Panc1 (cell line): ENCODE measurements at regions not wholly inside any gene's neighbourhood (a gene's known extent, or its start where the extent isn't known, plus 50 kb on each side); places are given as distances from the start of the nearest gene placed in this dataset.

Source experiments
- CTCF ChIP-seq: fragments of 450-650 bp; IDR thresholded peaks from 2 replicates; pipeline ENCODE4 v1.5.1; 2017; ENCODE audit warnings: mild to moderate bottlenecking
- POLR2AphosphoS5 ChIP-seq: IDR thresholded peaks from 2 replicates; pipeline ENCODE4 v1.6.1; 2012; ENCODE audit warnings: mild to moderate bottlenecking, low read depth, low read length, moderate library complexity
- SIN3A ChIP-seq: IDR thresholded peaks from 2 replicates; pipeline ENCODE4 v1.6.1; 2012; ENCODE audit warnings: low read depth, mild to moderate bottlenecking, low read length, moderate library complexity, borderline replicate concordance; ENCODE audit not compliant: insufficient read depth

GRCh38 chr12:116656306-116656705, 81.6 kb downstream of the SPRING1 start:
- TF ChIP-seq CTCF = no peak
- TF ChIP-seq SIN3A = no peak
- TF ChIP-seq POLR2AphosphoS5 = no peak
